NCI-H2107 treated with DMSO at 0.1 percent for 48 hours (cell line): ENCODE measurements at regions not wholly inside any gene's neighbourhood (a gene's known extent, or its start where the extent isn't known, plus 50 kb on each side); places are given as distances from the start of the nearest gene placed in this dataset.
"Not testable (repeated sequence)": the region's sequence is repeated elsewhere in the genome, so short reads cannot be mapped to it uniquely, and the experiment has no call there.

Source experiments
- DNase-seq: peaks from one replicate; lab custom pipeline; 2025; ENCODE audit not compliant: unreplicated experiment; lab: John Stamatoyannopoulos, UW

GRCh38 chr16:9610727-9611126 lies 519.3 kb downstream of the HAPSTR1 start:
- DNase-seq, result no peak

GRCh38 chr16:9612267-9612666 lies 520.8 kb downstream of the HAPSTR1 start:
- DNase-seq, result no peak

- DNase-seq, result no peak
Observed at GRCh38 chr16:9614389-9614788, 522.9 kb downstream of the HAPSTR1 start.

GRCh38 chr16:9622268-9622667 lies 530.8 kb downstream of the HAPSTR1 start:
- DNase-seq, result no peak

GRCh38 chr16:9625122-9625521 lies 533.7 kb downstream of the HAPSTR1 start:
- no peak for DNase-seq

GRCh38 chr16:9627427-9627826 lies 536.0 kb downstream of the HAPSTR1 start:
- no peak for DNase-seq

GRCh38 chr16:9630119-9630518 lies 538.7 kb downstream of the HAPSTR1 start:
- no peak for DNase-seq

GRCh38 chr16:9630985-9631384 lies 539.5 kb downstream of the HAPSTR1 start:
- DNase-seq, result no peak

- DNase-seq, result no peak
Observed at GRCh38 chr16:9633844-9634243, 542.4 kb downstream of the HAPSTR1 start.

GRCh38 chr16:9635150-9635720 lies 543.8 kb downstream of the HAPSTR1 start:
- not testable (repeated sequence) for DNase-seq

- no peak for DNase-seq
Observed at GRCh38 chr16:9644258-9644657, 538.0 kb downstream of the GRIN2A start.

- no peak for DNase-seq
Observed at GRCh38 chr16:9645911-9646310, 536.3 kb downstream of the GRIN2A start.

GRCh38 chr16:9647981-9648701 lies 534.1 kb downstream of the GRIN2A start:
- DNase-seq, result no peak

- no peak for DNase-seq
Observed at GRCh38 chr16:9650284-9650683, 531.9 kb downstream of the GRIN2A start.

GRCh38 chr16:9655051-9655450 lies 527.2 kb downstream of the GRIN2A start:
- DNase-seq, result no peak

- DNase-seq, result no peak
Observed at GRCh38 chr16:9657641-9658040, 524.6 kb downstream of the GRIN2A start.

- no peak for DNase-seq
Observed at GRCh38 chr16:9658164-9658563, 524.1 kb downstream of the GRIN2A start.

GRCh38 chr16:9658586-9658985 lies 523.6 kb downstream of the GRIN2A start:
- DNase-seq, result no peak

- no peak for DNase-seq
Observed at GRCh38 chr16:9660898-9661297, 521.3 kb downstream of the GRIN2A start.

- no peak for DNase-seq
Observed at GRCh38 chr16:9661336-9662017, 520.8 kb downstream of the GRIN2A start.

GRCh38 chr16:9663588-9663987 lies 518.6 kb downstream of the GRIN2A start:
- DNase-seq, result no peak

GRCh38 chr16:9665851-9666271 lies 516.4 kb downstream of the GRIN2A start:
- no peak for DNase-seq
